CD14-positive monocyte (primary cell): ENCODE measurements at regions not wholly inside any gene's neighbourhood (a gene's known extent, or its start where the extent isn't known, plus 50 kb on each side); places are given as distances from the start of the nearest gene placed in this dataset.

Source experiments
- DNase-seq, 3 donors: peaks; one replicate each; pipeline ENCODE4 v3.0.0-alpha.2; 2011 to 2022
- H2AFZ ChIP-seq: 2 replicates; pipeline ENCODE4 v1.6.0; 2012; ENCODE audit warnings: mild to moderate bottlenecking, low read depth, low read length, inconsistent platforms; ENCODE audit not compliant: insufficient read depth, poor library complexity, severe bottlenecking
- H3K27ac ChIP-seq, 2 donors: 1 replicate in 1 of 2; 2 replicates in 1 of 2; pipeline ENCODE4 v1.5.1; 2012 to 2013; ENCODE audit warnings: low read length in 2 of 2, control low read depth in 1 of 2, inconsistent platforms in 1 of 2, low read depth in 1 of 2, mild to moderate bottlenecking in 1 of 2
- H3K27me3 ChIP-seq, 2 donors: one replicate each; pipeline versions ENCODE4 v1.6.0 to v1.6.1; 2011 to 2013; ENCODE audit warnings: low read length in 2 of 2; ENCODE audit not compliant: control insufficient read depth in 2 of 2, insufficient read depth in 2 of 2
- H3K36me3 ChIP-seq, 2 donors: replicated peaks in 1 of 2; 1 replicate in 1 of 2; 2 replicates in 1 of 2; pipeline versions ENCODE4 v1.5.1 to v1.6.1; 2012 to 2013; ENCODE audit warnings: low read length in 2 of 2, control low read depth in 1 of 2, inconsistent platforms in 1 of 2, mild to moderate bottlenecking in 1 of 2; ENCODE audit not compliant: insufficient read depth in 2 of 2, control insufficient read depth in 1 of 2
- H3K4me1 ChIP-seq, 2 donors: 1 replicate in 1 of 2; 2 replicates in 1 of 2; pipeline versions ENCODE4 v1.5.1 to v1.6.1; 2012 to 2013; ENCODE audit warnings: low read length in 2 of 2, control low read depth in 1 of 2, inconsistent platforms in 1 of 2, mild to moderate bottlenecking in 1 of 2, moderate library complexity in 1 of 2; ENCODE audit not compliant: insufficient read depth in 2 of 2, control insufficient read depth in 1 of 2
- H3K4me2 ChIP-seq: replicated peaks from 2 replicates; pipeline ENCODE3; 2012; ENCODE audit warnings: low read length, moderate library complexity, mild to moderate bottlenecking; ENCODE audit not compliant: poor library complexity, severe bottlenecking; ENCODE audit errors: extremely low read depth
- H3K4me3 ChIP-seq, 3 experiments: fragments of 200-600 bp in 1 of 3; sonication (generic) in 1 of 3; replicated peaks in 1 of 3; 1 replicate in 2 of 3; 2 replicates in 1 of 3; pipeline ENCODE4 v1.5.1; 2011 to 2013; ENCODE audit warnings: low read length in 3 of 3, mild to moderate bottlenecking in 3 of 3, control low read depth in 2 of 3, low read depth in 2 of 3, inconsistent platforms in 1 of 3, moderate library complexity in 1 of 3
- H3K79me2 ChIP-seq: 2 replicates; pipeline ENCODE4 v1.6.0; 2012; ENCODE audit warnings: mild to moderate bottlenecking, control low read depth, inconsistent platforms, low read length, moderate library complexity; ENCODE audit not compliant: insufficient read depth
- H3K9ac ChIP-seq: 2 replicates; pipeline ENCODE4 v1.6.0; 2017; ENCODE audit warnings: low read length, mild to moderate bottlenecking; ENCODE audit not compliant: insufficient read depth, poor library complexity, severe bottlenecking
- H3K9me3 ChIP-seq, 2 donors: replicated peaks in 1 of 2; 1 replicate in 1 of 2; 2 replicates in 1 of 2; pipeline versions ENCODE4 v1.5.1 to v1.6.1; 2012 to 2013; ENCODE audit warnings: low read length in 2 of 2, control low read depth in 1 of 2; ENCODE audit not compliant: control insufficient read depth in 1 of 2, insufficient read depth in 1 of 2
- H4K20me1 ChIP-seq: 2 replicates; pipeline ENCODE4 v1.6.0; 2012; ENCODE audit warnings: mild to moderate bottlenecking, low read length, control low read depth, moderate library complexity; ENCODE audit not compliant: insufficient read depth
- H3K27ac Mint-ChIP-seq, 7 donors: one replicate each; pipeline ENCODE4 v1.8.0; 2020; ENCODE audit warnings: mild to moderate bottlenecking in 7 of 7, mixed read lengths in 7 of 7, moderate library complexity in 6 of 7, inconsistent platforms in 2 of 7
- H3K27me3 Mint-ChIP-seq, 3 donors: one replicate each; pipeline ENCODE4 v1.8.0; 2021 to 2022; ENCODE audit warnings: low read depth in 3 of 3, mild to moderate bottlenecking in 3 of 3, mixed read lengths in 3 of 3, moderate library complexity in 3 of 3, inconsistent platforms in 1 of 3
- H3K36me3 Mint-ChIP-seq, 2 donors: one replicate each; pipeline ENCODE4 v1.8.0; 2020; ENCODE audit warnings: mixed read lengths in 2 of 2, inconsistent platforms in 1 of 2, mild to moderate bottlenecking in 1 of 2
- H3K4me1 Mint-ChIP-seq: one replicate; pipeline ENCODE4 v1.8.0; 2020; ENCODE audit warnings: mild to moderate bottlenecking, mixed read lengths
- H3K4me3 Mint-ChIP-seq, 2 donors: one replicate each; pipeline ENCODE4 v1.8.0; 2020; ENCODE audit warnings: mild to moderate bottlenecking in 2 of 2, mixed read lengths in 2 of 2, moderate library complexity in 1 of 2
- H3K9me3 Mint-ChIP-seq, 7 donors: one replicate each; pipeline ENCODE4 v1.8.0; 2020 to 2022; ENCODE audit warnings: mixed read lengths in 7 of 7, mild to moderate bottlenecking in 6 of 7, moderate library complexity in 6 of 7, inconsistent platforms in 2 of 7
- CTCF ChIP-seq: fragments of 200-600 bp; IDR thresholded peaks from one replicate; pipeline ENCODE4 v1.8.0; 2022; ENCODE audit warnings: antibody characterized with exemption, mild to moderate bottlenecking
- WGBS: methylation state at CpG from one replicate; pipeline ENCODE4 v1.1.5; 2013; ENCODE audit warnings: missing lambda C conversion rate; ENCODE audit not compliant: insufficient coverage; 5-methylcytosine and 5-hydroxymethylcytosine counted together
- intact Hi-C, 2 donors: fragments of 100-400 bp; cut with micrococcal nuclease; formaldehyde crosslinking; loops; one replicate each; pipeline versions ENCODE4 v1.15.0 to v1.15.1; 2023

- H3K4me2 ChIP-seq: no peak overlapping the region
- no peak overlapping the region for H3K4me3 ChIP-seq
- Mint-ChIP-seq H3K4me3 (no peak overlapping the region), H3K9me3 (peaks cover 0 to 3% (median 0%) of the 10 kb centered on the region in 7 donors), H3K27ac (no peak overlapping the region), H3K27me3 (peaks cover 3 to 23% (median 13%) of the 10 kb centered on the region in 3 donors), H3K4me1 (no peaks in the 10 kb centered on the region), H3K36me3 (no peaks in the 10 kb centered on the region)
- H3K9me3 ChIP-seq: no peaks in the 10 kb centered on the region
- H3K4me1 ChIP-seq: no peaks in the 10 kb centered on the region
- no peak overlapping the region for H2AFZ ChIP-seq
- 100% methylated on average over 1 of the region's 2 CpGs for WGBS
- DNase-seq: no peak
- H3K79me2 ChIP-seq: no peaks in the 10 kb centered on the region
- H4K20me1 ChIP-seq: no peaks in the 10 kb centered on the region
- no peak overlapping the region for H3K27ac ChIP-seq
- no peaks in the 10 kb centered on the region for H3K36me3 ChIP-seq
- H3K9ac ChIP-seq: no peak overlapping the region
- peaks cover 3 to 12% of the 10 kb centered on the region in 2 donors for H3K27me3 ChIP-seq
- TF ChIP-seq CTCF: no peak
- intact Hi-C loops: no loop called here
These were observed 140.3 kb downstream of the GPR85 start for GRCh38 chr7:112946350-112946749.

- intact Hi-C loops: no loop called here
- Histone ChIP-seq H3K9ac (no peak overlapping the region), H3K4me3 (no peak overlapping the region), H3K4me1 (peaks cover 7 to 8% of the 10 kb centered on the region in 2 donors), H3K9me3 (no peaks in the 10 kb centered on the region), H2AFZ (no peak overlapping the region), H3K27me3 (peaks cover 3 to 12% of the 10 kb centered on the region in 2 donors), H3K79me2 (no peaks in the 10 kb centered on the region), H3K4me2 (no peak overlapping the region), H3K27ac (no peak overlapping the region), H3K36me3 (no peaks in the 10 kb centered on the region), H4K20me1 (no peaks in the 10 kb centered on the region)
- WGBS: no CpG with 5 or more reads among the region's 3 CpGs
- DNase-seq: no peak
- Mint-ChIP-seq H3K9me3 (peaks cover 0 to 3% (median 0%) of the 10 kb centered on the region in 7 donors), H3K27ac (no peak overlapping the region), H3K4me1 (peaks cover 7% of the 10 kb centered on the region), H3K4me3 (no peak overlapping the region), H3K36me3 (no peaks in the 10 kb centered on the region), H3K27me3 (peaks cover 3 to 23% (median 10%) of the 10 kb centered on the region in 3 donors)
- TF ChIP-seq CTCF: no peak
These were observed 141.6 kb downstream of the GPR85 start for GRCh38 chr7:112945046-112945445.
